ENCODE measurements at regions not wholly inside any gene's neighbourhood (a gene's known extent, or its start where the extent isn't known, plus 50 kb on each side); places are given as distances from the start of the nearest gene placed in this dataset.

- TF ChIP-seq, protein P1, sequence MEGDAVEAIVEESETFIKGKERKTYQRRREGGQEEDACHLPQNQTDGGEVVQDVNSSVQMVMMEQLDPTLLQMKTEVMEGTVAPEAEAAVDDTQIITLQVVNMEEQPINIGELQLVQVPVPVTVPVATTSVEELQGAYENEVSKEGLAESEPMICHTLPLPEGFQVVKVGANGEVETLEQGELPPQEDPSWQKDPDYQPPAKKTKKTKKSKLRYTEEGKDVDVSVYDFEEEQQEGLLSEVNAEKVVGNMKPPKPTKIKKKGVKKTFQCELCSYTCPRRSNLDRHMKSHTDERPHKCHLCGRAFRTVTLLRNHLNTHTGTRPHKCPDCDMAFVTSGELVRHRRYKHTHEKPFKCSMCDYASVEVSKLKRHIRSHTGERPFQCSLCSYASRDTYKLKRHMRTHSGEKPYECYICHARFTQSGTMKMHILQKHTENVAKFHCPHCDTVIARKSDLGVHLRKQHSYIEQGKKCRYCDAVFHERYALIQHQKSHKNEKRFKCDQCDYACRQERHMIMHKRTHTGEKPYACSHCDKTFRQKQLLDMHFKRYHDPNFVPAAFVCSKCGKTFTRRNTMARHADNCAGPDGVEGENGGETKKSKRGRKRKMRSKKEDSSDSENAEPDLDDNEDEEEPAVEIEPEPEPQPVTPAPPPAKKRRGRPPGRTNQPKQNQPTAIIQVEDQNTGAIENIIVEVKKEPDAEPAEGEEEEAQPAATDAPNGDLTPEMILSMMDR (IDR thresholded peaks at IDR 0.05) = no peak
- TF ChIP-seq POLR2A (IDR thresholded peaks at IDR 0.05) (no peak), POLR2AphosphoS5 (IDR thresholded peaks at IDR 0.05) (no peak)
These were observed 308.2 kb downstream of the ZNF608 start for GRCh38 chr5:124438026-124438902.
